Stimulated activated CD8-positive, alpha-beta memory T cell treated with anti-CD3 and anti-CD28 coated beads, Interleukin-4, amount 100 ng/mL, for 48 hours (primary cell): ENCODE measurements at regions not wholly inside any gene's neighbourhood (a gene's known extent, or its start where the extent isn't known, plus 50 kb on each side); places are given as distances from the start of the nearest gene placed in this dataset.

Experiments used
- DNase-seq: peaks from one replicate; pipeline ENCODE4 v3.0.0-alpha.2; 2020

GRCh38 chr2:133773854-133774653, 205.8 kb upstream of the NCKAP5 start:
- no peak for DNase-seq

DNA sequence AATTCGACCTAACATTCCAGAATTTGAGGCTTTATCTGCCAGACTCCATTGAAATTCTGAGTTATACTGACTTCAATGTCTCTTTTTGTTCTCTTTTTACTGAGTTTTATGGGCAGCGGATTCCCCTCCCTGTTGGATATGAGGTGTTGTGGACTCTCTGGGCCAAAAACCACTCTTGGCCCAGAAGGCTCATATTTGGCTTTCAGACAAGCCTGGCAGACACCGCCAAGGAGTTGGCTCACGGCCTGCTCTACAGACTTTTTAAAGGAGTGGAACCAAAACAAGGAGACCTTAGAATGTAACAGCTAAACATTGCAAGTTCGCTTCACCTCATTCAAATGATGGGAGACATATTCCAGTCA, 206.4 kb upstream of the NCKAP5 start:
- DNase-seq = no peak

DNA sequence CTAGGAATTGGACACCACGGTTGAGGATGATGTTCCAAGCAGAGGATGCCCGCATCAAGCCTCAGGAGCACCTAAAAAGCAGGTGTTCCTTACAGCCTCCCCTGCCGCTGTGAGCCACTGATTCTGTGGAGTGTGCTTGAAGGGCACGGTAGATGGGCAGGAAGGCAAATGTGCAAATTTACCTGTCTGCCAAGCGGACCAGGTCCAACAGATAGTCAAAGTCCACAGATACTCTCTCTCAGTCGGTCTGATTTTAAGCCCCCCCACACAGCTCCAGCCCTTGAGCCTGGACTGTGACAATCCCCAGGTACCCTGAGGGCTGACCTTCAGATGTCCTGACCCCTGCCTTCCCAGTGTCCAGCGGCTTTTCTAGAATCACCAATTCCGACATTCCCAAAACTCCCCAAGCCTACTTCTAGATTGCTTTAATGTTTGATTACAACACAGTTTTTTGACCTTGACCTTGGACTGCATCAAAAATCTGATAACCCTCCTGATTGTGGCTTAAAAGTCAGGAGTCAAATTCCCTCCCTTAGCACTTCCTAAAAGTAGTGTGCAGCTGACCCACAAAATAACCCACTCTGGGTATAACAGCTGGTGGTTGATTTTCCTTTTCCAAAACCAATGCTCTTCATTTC, 208.8 kb upstream of the NCKAP5 start:
- no peak for DNase-seq

DNA sequence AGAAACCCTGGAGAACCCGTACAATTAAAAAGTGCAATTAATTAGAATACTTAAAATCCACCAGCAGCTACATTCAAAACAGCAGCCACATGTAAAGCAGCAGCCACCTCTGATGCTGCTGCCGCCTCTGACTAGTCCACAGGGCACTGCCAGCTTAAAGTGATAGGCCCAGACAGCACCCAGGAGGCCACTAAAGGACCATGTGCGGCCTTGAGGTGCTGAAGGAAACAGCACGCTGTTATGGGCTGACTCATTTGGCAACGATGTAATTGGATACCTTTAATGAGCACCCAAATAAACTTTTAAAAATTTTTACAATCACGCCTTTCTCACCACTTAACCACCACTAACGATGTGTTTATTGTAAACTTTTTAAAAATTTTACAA, 209.3 kb upstream of the NCKAP5 start:
- DNase-seq = no peak

GRCh38 chr2:133780099-133780996, 212.1 kb upstream of the NCKAP5 start:
- DNase-seq = peak; percentile 42

- DNase-seq = no peak
Observed at GRCh38 chr2:133780997-133781513, 212.8 kb upstream of the NCKAP5 start.

- DNase-seq = no peak
Observed at GRCh38 chr2:133787207-133787606, 218.9 kb upstream of the NCKAP5 start.

DNA sequence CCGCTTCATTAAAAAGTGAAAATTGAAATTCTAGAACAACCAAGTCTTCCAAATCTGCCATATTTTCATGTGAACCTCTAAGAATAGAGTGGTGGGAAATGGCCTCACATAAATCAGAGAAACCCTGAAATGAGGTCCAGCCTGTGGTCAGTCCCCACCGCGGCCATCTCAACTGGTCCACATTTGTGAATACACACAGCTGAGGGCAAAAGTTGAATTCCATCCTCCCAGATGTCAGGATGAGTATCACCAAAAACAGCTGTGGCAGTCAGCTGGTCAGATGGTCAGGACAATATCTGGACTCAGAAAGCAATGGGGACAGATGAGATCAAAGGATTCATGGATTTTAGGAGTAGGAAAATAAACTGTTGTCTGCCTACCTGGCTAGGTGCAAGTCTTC, 219.4 kb upstream of the NCKAP5 start:
- DNase-seq = no peak

DNA sequence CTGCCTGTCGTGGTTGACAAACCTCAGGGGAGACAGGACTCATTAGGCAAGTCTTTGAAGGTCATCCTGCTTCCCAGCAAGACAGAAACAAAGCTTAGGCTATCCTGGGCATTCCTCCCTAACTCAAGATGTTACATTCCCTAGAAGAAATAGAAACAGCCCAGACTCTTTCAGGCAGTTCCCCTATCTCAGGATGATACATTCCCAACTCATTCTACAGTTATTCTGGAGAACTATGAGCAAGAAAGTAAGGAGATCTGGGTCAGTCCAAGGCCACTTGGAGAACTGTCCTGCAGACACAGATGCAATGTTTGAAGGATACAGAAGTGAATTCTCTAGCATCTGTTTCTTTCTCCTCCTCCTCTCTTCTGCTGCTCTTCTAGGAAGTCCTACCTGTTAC, 220.1 kb upstream of the NCKAP5 start:
- DNase-seq = no peak

DNA sequence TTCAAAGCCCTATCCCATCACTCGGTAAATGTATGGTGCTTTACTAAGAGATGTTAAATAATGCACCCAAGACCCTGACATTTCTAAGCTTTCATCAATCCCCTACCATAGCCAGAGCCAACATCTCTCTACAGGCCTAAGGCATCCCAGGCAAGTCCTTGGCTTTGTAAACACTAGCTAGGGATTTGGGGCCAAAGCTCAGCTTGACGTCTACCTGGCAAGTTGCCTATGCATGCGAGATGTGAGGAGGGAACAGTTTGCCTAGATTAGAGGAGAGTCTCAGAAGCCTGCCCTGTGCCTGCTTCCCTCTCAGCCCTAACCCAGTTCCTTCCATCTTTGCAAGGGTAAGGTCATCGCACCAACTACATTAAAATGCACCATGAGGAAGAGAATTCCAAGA, 221.5 kb upstream of the NCKAP5 start:
- no peak for DNase-seq

- no peak for DNase-seq
Observed at GRCh38 chr2:133790711-133791110, 222.4 kb upstream of the NCKAP5 start.

DNA sequence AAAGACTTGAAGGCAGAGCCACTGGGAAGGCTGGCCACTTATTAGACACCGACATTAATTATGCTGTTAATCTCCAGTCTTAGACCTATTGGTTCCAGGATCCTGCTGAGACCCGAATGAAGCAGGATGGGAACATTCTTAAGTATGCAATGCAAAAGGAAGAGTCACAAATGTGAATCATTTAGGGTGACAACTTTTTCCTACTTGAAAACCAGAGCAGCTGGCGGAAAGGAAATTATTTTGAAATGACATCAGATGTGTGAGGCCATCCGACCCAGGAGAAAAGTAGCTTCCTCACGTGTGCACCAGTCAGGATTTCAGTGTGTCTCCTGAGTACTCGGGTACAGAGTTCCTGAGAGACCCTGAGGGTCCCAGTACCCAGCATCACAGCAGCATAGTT, 222.9 kb upstream of the NCKAP5 start:
- DNase-seq = no peak

DNA sequence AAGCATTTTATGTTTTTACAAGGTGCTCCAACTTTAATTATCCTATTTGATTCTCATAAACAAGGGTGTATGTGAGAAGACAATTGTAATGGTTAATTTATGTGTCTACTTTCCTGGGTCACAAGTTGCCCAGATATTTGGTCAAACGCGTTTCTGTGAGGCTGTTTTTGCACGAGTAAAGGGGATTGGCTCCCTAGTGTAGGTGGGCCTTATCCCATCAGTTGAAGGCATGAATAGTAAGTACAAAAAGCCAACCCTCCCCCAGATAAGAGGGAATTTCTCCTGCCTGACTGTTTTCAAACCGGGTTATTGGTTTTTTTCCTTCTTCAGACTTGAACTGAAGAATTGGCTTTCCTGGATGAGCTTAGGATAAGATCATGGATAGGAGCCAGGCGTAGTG, 224.0 kb upstream of the NCKAP5 start:
- no peak for DNase-seq

- DNase-seq = no peak
Observed at GRCh38 chr2:133794114-133794513, 225.9 kb upstream of the NCKAP5 start.

GRCh38 chr2:133801946-133802345, 233.7 kb upstream of the NCKAP5 start:
- no peak for DNase-seq

- DNase-seq = no peak
Observed at GRCh38 chr2:133802409-133803039, 234.3 kb upstream of the NCKAP5 start.

DNA sequence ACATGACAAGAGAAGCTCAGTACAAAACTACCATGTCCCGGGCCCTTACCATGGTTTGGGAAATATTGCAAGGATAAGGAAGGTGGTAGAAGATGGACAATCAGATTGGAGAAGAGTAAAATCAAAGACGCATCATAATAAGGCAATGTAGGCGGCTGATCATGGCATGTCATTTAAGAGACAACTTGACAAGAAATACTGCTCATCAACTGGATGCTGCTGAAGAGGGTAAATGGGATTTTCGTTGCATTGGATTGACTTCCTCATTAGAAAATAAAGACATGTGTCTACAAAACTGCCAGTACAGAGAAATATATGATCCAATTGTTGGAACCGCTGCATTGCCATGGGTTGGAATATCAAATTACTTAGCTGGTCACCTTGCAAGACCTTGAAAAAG, 238.3 kb upstream of the NCKAP5 start:
- DNase-seq = no peak

GRCh38 chr2:133809485-133809884, 241.2 kb upstream of the NCKAP5 start:
- no peak for DNase-seq

- no peak for DNase-seq
Observed at GRCh38 chr2:133810559-133810958, 242.3 kb upstream of the NCKAP5 start.

GRCh38 chr2:133811409-133812125, 243.3 kb upstream of the NCKAP5 start:
- DNase-seq = no peak

GRCh38 chr2:133812826-133813617, 244.8 kb upstream of the NCKAP5 start:
- no peak for DNase-seq

DNA sequence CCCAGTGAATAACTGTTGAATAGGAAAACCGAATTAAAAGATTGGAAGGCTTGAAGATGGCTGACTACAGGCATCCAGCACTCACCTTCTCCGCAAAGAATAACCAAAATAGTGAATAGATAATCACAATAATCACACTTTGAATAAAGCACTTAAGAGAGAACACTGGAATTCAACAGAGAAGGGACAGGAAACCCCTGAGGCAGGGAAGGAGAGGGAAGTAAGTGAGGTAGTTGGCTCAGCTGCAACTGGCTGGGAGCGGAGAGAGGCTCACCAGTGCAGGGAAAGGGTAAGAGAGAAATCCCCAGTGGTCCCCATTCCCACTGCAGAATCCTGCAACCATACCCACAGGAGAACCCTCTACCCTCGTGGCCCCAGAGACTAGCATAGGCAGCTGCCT, 246.6 kb upstream of the NCKAP5 start:
- no peak for DNase-seq
